ENCODE measurements at regions not wholly inside any gene's neighbourhood (a gene's known extent, or its start where the extent isn't known, plus 50 kb on each side); places are given as distances from the start of the nearest gene placed in this dataset.

- in situ Hi-C loops (cut with HindIII; ENCODE audit: extremely low pct_ligation_motif_present, low pct_unique_long_range_greater_than_20kb) (no loop called here), intact Hi-C loops (cut with micrococcal nuclease; ENCODE audit: unreplicated experiment) (no loop called here)
- no peaks in the 10 kb centered on the region for H3K36me3 ChIP-seq (replicated peaks in 1 of 2; ENCODE audit: control insufficient read depth in 1 of 2, insufficient read depth in 2 of 2, low read length in 2 of 2)
- H3K4me2 ChIP-seq (ENCODE audit: low read depth, low read length): no peak overlapping the region
- no peak overlapping the region for H3K4me3 ChIP-seq (replicated peaks in 1 of 3; ENCODE audit: insufficient read depth in 1 of 3, low read depth in 2 of 3, low read length in 3 of 3)
- H3K9me3 ChIP-seq (ENCODE audit: low read length): peaks cover 84% of the 10 kb centered on the region
- BruUV-seq (replicated peaks): no TSS peak
- CTCF ChIA-PET (ENCODE audit: low intra/inter-chr PET ratio, low total read pairs): no interaction called here
- FAIRE-seq (no peak), ATAC-seq (no peak), DNase-seq (ENCODE audit: low spot score) (no peak)
- no peaks in the 10 kb centered on the region for H3K79me2 ChIP-seq (ENCODE audit: insufficient read depth, low read length)
- no peaks in the 10 kb centered on the region for H3K4me1 ChIP-seq (ENCODE audit: insufficient read depth, low read length)
- TF ChIP-seq ZNF550 (CRISPR knock-in tag; IDR thresholded peaks at IDR 0.05; ENCODE audit: borderline replicate concordance): no peak
- no peak for TF ChIP-seq ZSCAN20 (CRISPR knock-in tag; IDR thresholded peaks at IDR 0.05; ENCODE audit: borderline replicate concordance)
- TF ChIP-seq ZFAT (CRISPR knock-in tag; conservative IDR thresholded peaks at IDR 0.05): no peak
- TF ChIP-seq, protein P1, sequence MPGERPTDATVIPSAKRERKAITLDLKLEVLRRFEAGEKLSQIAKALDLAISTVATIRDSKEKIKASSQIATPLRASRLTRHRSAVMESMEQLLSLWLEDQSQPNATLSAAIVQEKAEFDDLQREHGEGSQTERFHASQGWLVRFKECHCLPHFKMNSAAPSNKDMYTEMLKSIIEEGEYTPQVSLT (CRISPR knock-in tag; IDR thresholded peaks at IDR 0.05; ENCODE audit: borderline replicate concordance, low read depth): no peak
- TF ChIP-seq HNF1B (CRISPR knock-in tag; IDR thresholded peaks at IDR 0.05): no peak
- no peak for TF ChIP-seq HMG20B (CRISPR knock-in tag; conservative IDR thresholded peaks at IDR 0.05)
- TF ChIP-seq ISL2 (CRISPR knock-in tag; IDR thresholded peaks at IDR 0.05): no peak
- TF ChIP-seq MTF2 (CRISPR knock-in tag; IDR thresholded peaks at IDR 0.05; ENCODE audit: borderline replicate concordance): no peak
- no peak for TF ChIP-seq FOXA1 (IDR thresholded peaks at IDR 0.05)
- TF ChIP-seq FOXA1 (CRISPR knock-in tag; IDR thresholded peaks at IDR 0.05): no peak
- H3K27me3 ChIP-seq (ENCODE audit: control insufficient read depth in 1 of 2, insufficient read depth in 2 of 2, low read length in 2 of 2): no peaks in the 10 kb centered on the region
- WGBS (ENCODE audit: low lambda C conversion rate): 22% methylated on average over 8 of the region's 9 CpGs
- no peak overlapping the region for H3K9ac ChIP-seq (ENCODE audit: insufficient read depth, low read depth, low read length)
- H3K27ac ChIP-seq (ENCODE audit: extremely low read length, insufficient read depth, low read length): no peak overlapping the region
- no peaks in the 10 kb centered on the region for H4K20me1 ChIP-seq (ENCODE audit: insufficient read depth, low read length)
- POLR2A ChIA-PET: no interaction called here
- no peak overlapping the region for H2AFZ ChIP-seq (ENCODE audit: low read length)
Observed at GRCh38 chr15:94924971-94925598, 693.7 kb downstream of the MCTP2 start.
